GM21717 (cell line): ENCODE measurements at regions not wholly inside any gene's neighbourhood (a gene's known extent, or its start where the extent isn't known, plus 50 kb on each side); places are given as distances from the start of the nearest gene placed in this dataset.

Source experiments
- ATAC-seq: cut with Tn5 transposase; IDR thresholded peaks from one replicate; pipeline ENCODE4 v1.9.1; 2021; ENCODE audit warnings: mild to moderate bottlenecking, moderate library complexity; ENCODE audit not compliant: unreplicated experiment

GRCh38 chr15:37824717-37825382 lies 109.6 kb upstream of the TMCO5A start:
- ATAC-seq, result no peak

GRCh38 chr15:37837276-37837675 lies 97.2 kb upstream of the TMCO5A start:
- ATAC-seq, result no peak

GRCh38 chr15:37847776-37848175 lies 86.7 kb upstream of the TMCO5A start:
- no peak for ATAC-seq

GRCh38 chr15:37856109-37856508 lies 78.3 kb upstream of the TMCO5A start:
- no peak for ATAC-seq

GRCh38 chr15:37860896-37861295 lies 73.5 kb upstream of the TMCO5A start:
- ATAC-seq, result no peak

- ATAC-seq, result no peak
Observed at GRCh38 chr15:37865687-37866086, 68.8 kb upstream of the TMCO5A start.

- no peak for ATAC-seq
Observed at GRCh38 chr15:37870711-37871110, 63.7 kb upstream of the TMCO5A start.

GRCh38 chr15:37872661-37873060 lies 61.8 kb upstream of the TMCO5A start:
- no peak for ATAC-seq

- no peak for ATAC-seq
Observed at GRCh38 chr15:37873336-37873735, 61.1 kb upstream of the TMCO5A start.

GRCh38 chr15:37876900-37877299 lies 57.5 kb upstream of the TMCO5A start:
- ATAC-seq, result no peak

GRCh38 chr15:37877851-37878741 lies 56.3 kb upstream of the TMCO5A start:
- ATAC-seq, result no peak

GRCh38 chr15:37880009-37880834 lies 54.2 kb upstream of the TMCO5A start:
- no peak for ATAC-seq

- ATAC-seq, result no peak
Observed at GRCh38 chr15:37880835-37881153, 53.6 kb upstream of the TMCO5A start.

GRCh38 chr15:37881237-37882013 lies 53.0 kb upstream of the TMCO5A start:
- no peak for ATAC-seq

- ATAC-seq, result no peak
Observed at GRCh38 chr15:37882640-37883039, 51.8 kb upstream of the TMCO5A start.
